Vagina (tissue), 2 donors: ENCODE measurements at regions not wholly inside any gene's neighbourhood (a gene's known extent, or its start where the extent isn't known, plus 50 kb on each side); places are given as distances from the start of the nearest gene placed in this dataset.

Source experiments
- POLR2A ChIP-seq, 2 donors: fragments of 450-650 bp; IDR thresholded peaks; one replicate each; pipeline ENCODE4 v1.6.1; 2017; ENCODE audit warnings: antibody characterized with exemption in 2 of 2, mild to moderate bottlenecking in 2 of 2, moderate library complexity in 2 of 2
- POLR2AphosphoS5 ChIP-seq, 2 donors: sonication (generic); formaldehyde crosslinking; IDR thresholded peaks; one replicate each; pipeline ENCODE4 v1.9.0; 2017; ENCODE audit warnings: antibody characterized with exemption in 2 of 2, mild to moderate bottlenecking in 2 of 2, low read depth in 1 of 2; ENCODE audit not compliant: insufficient read depth in 1 of 2
- TF ChIP-seq, protein P1 (sequence below), 3 experiments: fragments of 450-650 bp in 2 of 3; fragments of 200-600 bp in 1 of 3; sonication (generic) in 1 of 3; IDR thresholded peaks; one replicate each; pipeline ENCODE4 v1.5.1; 2017 to 2019; ENCODE audit warnings: antibody characterized with exemption in 3 of 3, mild to moderate bottlenecking in 2 of 3, moderate library complexity in 2 of 3

- TF ChIP-seq, protein P1, sequence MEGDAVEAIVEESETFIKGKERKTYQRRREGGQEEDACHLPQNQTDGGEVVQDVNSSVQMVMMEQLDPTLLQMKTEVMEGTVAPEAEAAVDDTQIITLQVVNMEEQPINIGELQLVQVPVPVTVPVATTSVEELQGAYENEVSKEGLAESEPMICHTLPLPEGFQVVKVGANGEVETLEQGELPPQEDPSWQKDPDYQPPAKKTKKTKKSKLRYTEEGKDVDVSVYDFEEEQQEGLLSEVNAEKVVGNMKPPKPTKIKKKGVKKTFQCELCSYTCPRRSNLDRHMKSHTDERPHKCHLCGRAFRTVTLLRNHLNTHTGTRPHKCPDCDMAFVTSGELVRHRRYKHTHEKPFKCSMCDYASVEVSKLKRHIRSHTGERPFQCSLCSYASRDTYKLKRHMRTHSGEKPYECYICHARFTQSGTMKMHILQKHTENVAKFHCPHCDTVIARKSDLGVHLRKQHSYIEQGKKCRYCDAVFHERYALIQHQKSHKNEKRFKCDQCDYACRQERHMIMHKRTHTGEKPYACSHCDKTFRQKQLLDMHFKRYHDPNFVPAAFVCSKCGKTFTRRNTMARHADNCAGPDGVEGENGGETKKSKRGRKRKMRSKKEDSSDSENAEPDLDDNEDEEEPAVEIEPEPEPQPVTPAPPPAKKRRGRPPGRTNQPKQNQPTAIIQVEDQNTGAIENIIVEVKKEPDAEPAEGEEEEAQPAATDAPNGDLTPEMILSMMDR (IDR thresholded peaks at IDR 0.05): no peak
- TF ChIP-seq POLR2AphosphoS5 (IDR thresholded peaks at IDR 0.05; ENCODE audit: insufficient read depth in 1 of 2, low read depth in 1 of 2) (no peak), POLR2A (IDR thresholded peaks at IDR 0.05) (no peak)
These were observed 126.0 kb upstream of the TMEM170B start for GRCh38 chr6:11411593-11411992.
